ENCODE measurements at regions not wholly inside any gene's neighbourhood (a gene's known extent, or its start where the extent isn't known, plus 50 kb on each side); places are given as distances from the start of the nearest gene placed in this dataset.

GRCh38 chr5:74423383-74423782 is 217.1 kb downstream of the ENC1 start:
- TF ChIP-seq, protein P1, sequence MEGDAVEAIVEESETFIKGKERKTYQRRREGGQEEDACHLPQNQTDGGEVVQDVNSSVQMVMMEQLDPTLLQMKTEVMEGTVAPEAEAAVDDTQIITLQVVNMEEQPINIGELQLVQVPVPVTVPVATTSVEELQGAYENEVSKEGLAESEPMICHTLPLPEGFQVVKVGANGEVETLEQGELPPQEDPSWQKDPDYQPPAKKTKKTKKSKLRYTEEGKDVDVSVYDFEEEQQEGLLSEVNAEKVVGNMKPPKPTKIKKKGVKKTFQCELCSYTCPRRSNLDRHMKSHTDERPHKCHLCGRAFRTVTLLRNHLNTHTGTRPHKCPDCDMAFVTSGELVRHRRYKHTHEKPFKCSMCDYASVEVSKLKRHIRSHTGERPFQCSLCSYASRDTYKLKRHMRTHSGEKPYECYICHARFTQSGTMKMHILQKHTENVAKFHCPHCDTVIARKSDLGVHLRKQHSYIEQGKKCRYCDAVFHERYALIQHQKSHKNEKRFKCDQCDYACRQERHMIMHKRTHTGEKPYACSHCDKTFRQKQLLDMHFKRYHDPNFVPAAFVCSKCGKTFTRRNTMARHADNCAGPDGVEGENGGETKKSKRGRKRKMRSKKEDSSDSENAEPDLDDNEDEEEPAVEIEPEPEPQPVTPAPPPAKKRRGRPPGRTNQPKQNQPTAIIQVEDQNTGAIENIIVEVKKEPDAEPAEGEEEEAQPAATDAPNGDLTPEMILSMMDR (IDR thresholded peaks at IDR 0.05), result no peak

GRCh38 chr5:74422671-74423070 is 217.9 kb downstream of the ENC1 start:
- TF ChIP-seq, protein P1 (IDR thresholded peaks at IDR 0.05), result no peak

- TF ChIP-seq, protein P1 (IDR thresholded peaks at IDR 0.05), result no peak
Observed at GRCh38 chr5:74422030-74422429, 218.5 kb downstream of the ENC1 start.

- TF ChIP-seq, protein P1 (IDR thresholded peaks at IDR 0.05), result no peak
Observed at GRCh38 chr5:74421377-74421776, 219.2 kb downstream of the ENC1 start.

DNA sequence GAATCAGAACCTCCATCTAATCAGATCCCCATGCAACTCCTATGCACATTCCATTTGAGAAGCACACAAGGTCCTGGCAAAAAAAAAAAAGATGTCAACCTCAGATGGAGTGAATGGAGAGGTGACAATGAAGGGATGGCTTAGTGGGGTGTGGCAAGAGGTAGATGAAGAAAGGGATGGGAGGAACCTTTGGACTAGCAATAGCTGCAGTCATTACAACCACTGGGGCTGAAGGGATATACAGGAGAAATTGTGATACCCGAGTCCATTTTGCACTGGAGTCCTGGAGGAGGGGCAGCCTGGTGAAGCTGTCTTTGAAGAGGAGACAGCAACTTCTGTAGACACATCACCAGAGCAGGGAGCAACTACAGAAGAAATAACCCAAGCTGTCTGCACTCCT is 219.6 kb downstream of the ENC1 start:
- TF ChIP-seq, protein P1 (IDR thresholded peaks at IDR 0.05), result no peak

DNA sequence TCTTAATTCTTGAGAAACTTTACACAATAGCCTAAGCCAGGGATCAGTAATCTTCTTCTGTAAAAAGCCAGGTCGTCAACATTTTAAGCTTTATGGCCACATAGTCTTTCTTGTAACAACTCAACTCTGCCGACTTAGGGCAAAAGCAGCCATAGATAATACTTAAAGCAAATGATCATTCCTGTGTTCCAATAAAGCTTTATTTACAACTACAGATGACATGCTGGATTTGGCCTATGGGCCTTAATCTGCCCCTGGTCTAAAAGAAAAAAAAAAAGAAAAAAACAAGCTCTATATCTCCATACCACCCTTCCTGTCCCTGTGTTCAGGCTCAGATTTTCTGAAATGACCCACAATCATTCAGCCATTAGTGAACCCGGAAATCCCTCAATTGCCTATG is 220.3 kb downstream of the ENC1 start:
- TF ChIP-seq, protein P1 (IDR thresholded peaks at IDR 0.05), result no peak

DNA sequence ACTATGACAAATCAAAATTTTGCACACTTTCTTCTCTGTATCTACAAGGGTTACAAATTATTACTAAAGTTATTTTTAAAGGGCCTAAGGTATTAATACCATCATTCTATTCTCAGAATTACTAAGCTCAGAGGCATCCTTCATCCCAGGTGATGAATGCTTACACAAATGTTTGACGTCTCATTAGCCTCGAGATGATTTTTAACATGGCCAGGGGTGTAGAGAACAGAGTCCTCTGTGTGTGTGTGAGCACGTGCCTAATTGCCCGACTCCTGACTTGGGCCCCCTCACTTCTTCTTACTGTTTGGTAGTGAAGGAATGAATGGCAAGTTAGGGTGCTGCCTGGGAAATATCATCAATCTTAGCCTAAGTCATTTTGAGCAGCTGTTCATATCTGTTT is 221.1 kb downstream of the ENC1 start:
- TF ChIP-seq, protein P1 (IDR thresholded peaks at IDR 0.05), result no peak

- TF ChIP-seq, protein P1 (IDR thresholded peaks at IDR 0.05), result no peak
Observed at GRCh38 chr5:74418709-74419108, 221.8 kb downstream of the ENC1 start.

Data from LNCAP (cell line).